Glutamatergic neuron (in vitro differentiated cells): ENCODE measurements at regions not wholly inside any gene's neighbourhood (a gene's known extent, or its start where the extent isn't known, plus 50 kb on each side); places are given as distances from the start of the nearest gene placed in this dataset.
A peak's percentile ranks its signal among the peaks of the same experiment; 100 is the strongest.
"Not testable (repeated sequence)": the region's sequence is repeated elsewhere in the genome, so short reads cannot be mapped to it uniquely, and the experiment has no call there.

ENCODE experiments used
- DNase-seq: peaks from one replicate; pipeline ENCODE4 v3.0.0; 2022
- H3K27ac Mint-ChIP-seq: one replicate; pipeline ENCODE4 v1.8.0; 2020; ENCODE audit warnings: mild to moderate bottlenecking, mixed read lengths, inconsistent platforms; ENCODE audit not compliant: unreplicated experiment
- H3K27me3 Mint-ChIP-seq: one replicate; pipeline ENCODE4 v1.8.0; 2020; ENCODE audit warnings: mild to moderate bottlenecking, moderate library complexity, mixed read lengths, inconsistent platforms; ENCODE audit not compliant: unreplicated experiment
- H3K36me3 Mint-ChIP-seq: one replicate; pipeline ENCODE4 v1.8.0; 2020; ENCODE audit warnings: mild to moderate bottlenecking, mixed read lengths, inconsistent platforms; ENCODE audit not compliant: unreplicated experiment
- H3K4me1 Mint-ChIP-seq: one replicate; pipeline ENCODE4 v1.8.0; 2020; ENCODE audit warnings: mild to moderate bottlenecking, low read depth, mixed read lengths, inconsistent platforms; ENCODE audit not compliant: unreplicated experiment
- H3K4me3 Mint-ChIP-seq: one replicate; pipeline ENCODE4 v1.8.0; 2020; ENCODE audit warnings: mild to moderate bottlenecking, mixed read lengths, inconsistent platforms; ENCODE audit not compliant: unreplicated experiment
- H3K9me3 Mint-ChIP-seq: one replicate; pipeline ENCODE4 v1.8.0; 2020; ENCODE audit warnings: mild to moderate bottlenecking, moderate library complexity, mixed read lengths, inconsistent platforms; ENCODE audit not compliant: unreplicated experiment
- TF ChIP-seq, protein P1 (sequence below): fragments of 200-600 bp; sonication (generic); IDR thresholded peaks from one replicate; pipeline ENCODE4 v1.5.0; 2021; ENCODE audit not compliant: partially characterized antibody, unreplicated experiment

DNA sequence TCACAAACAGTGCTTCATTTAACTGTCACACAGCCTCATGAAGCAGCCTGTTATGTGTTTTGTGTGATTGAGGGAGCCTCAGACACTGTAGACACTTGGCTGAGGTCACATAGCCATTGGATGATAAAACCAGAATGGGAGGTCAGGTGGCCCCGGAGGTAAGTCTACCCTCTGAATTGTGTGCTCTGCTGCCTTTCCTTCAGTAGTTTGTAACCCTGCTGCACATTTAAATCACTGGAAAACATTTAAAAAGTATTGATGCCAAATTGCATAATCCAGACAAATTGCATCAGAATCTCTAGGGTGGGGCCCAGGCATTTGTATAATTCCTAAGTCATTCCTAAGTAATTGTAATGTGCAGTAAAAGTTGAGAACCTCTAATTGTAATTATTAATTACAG lies 85.2 kb upstream of the ECI2 start:
- H3K27ac Mint-ChIP-seq = no peak overlapping the region
- TF ChIP-seq, protein P1, sequence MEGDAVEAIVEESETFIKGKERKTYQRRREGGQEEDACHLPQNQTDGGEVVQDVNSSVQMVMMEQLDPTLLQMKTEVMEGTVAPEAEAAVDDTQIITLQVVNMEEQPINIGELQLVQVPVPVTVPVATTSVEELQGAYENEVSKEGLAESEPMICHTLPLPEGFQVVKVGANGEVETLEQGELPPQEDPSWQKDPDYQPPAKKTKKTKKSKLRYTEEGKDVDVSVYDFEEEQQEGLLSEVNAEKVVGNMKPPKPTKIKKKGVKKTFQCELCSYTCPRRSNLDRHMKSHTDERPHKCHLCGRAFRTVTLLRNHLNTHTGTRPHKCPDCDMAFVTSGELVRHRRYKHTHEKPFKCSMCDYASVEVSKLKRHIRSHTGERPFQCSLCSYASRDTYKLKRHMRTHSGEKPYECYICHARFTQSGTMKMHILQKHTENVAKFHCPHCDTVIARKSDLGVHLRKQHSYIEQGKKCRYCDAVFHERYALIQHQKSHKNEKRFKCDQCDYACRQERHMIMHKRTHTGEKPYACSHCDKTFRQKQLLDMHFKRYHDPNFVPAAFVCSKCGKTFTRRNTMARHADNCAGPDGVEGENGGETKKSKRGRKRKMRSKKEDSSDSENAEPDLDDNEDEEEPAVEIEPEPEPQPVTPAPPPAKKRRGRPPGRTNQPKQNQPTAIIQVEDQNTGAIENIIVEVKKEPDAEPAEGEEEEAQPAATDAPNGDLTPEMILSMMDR = no peak
- H3K4me1 Mint-ChIP-seq = no peaks in the 10 kb centered on the region
- peaks cover 3% of the 10 kb centered on the region for H3K9me3 Mint-ChIP-seq
- DNase-seq = no peak
- H3K36me3 Mint-ChIP-seq = peaks cover 24% of the 10 kb centered on the region
- no peak overlapping the region for H3K4me3 Mint-ChIP-seq
- no peaks in the 10 kb centered on the region for H3K27me3 Mint-ChIP-seq

DNA sequence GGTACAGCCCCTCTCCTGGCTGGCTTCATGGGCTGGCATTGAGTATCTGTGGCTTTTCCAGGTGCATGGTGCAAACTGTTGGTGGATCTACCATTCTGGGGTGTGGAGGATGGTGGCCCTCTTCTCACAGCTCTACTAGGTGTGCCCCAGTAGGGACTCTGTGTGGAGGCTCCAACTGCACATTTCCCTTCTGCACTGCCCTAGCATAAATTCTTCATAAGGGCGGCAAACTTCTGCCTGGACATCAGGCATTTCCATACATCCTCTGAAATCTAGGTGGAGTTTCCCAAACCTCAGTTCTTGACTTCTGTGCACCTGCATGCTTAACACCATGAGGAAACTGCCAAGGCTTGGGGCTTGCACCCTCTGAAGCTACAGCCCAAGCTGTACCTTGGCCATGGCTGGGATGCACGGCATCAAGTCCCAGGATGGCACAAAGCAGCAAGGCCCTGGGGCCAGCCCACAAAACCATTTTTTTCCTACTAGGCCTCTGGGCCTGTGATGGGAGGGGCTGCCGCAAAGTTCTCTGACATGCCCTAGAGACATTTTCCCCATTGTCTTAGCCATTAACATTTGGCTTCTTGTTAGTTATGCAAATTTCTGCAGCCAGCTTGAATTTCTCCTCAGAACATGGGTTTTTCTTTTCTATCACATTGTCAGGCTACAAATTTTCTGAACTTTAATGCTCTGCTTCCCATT lies 83.4 kb upstream of the ECI2 start:
- H3K36me3 Mint-ChIP-seq = peaks cover 32% of the 10 kb centered on the region
- H3K9me3 Mint-ChIP-seq, H3K27ac Mint-ChIP-seq, DNase-seq, H3K27me3 Mint-ChIP-seq, H3K4me3 Mint-ChIP-seq, H3K4me1 Mint-ChIP-seq: not testable (repeated sequence)

DNA sequence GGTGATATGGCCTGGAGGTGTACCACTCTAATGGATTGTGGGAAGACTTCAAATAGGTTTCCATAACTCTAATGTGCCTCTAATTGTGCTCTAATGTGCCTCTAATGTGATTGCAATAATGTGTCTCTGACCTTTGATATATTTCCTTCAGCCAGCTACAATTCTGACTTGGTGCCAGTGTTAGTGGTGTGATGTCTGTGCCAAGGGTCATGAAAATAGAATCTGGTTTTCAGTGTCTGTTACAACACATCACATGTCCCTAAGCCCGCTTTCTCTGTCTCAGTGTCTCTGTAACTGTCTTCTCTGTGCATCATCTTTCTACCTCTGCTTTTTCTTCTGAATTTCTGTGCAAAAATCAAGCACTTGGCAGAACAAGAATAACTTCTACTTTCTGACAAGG lies 77.2 kb upstream of the ECI2 start:
- H3K4me1 Mint-ChIP-seq = peaks cover 15% of the 10 kb centered on the region
- H3K27me3 Mint-ChIP-seq = no peaks in the 10 kb centered on the region
- no peak overlapping the region for H3K4me3 Mint-ChIP-seq
- H3K36me3 Mint-ChIP-seq = peaks cover 33% of the 10 kb centered on the region
- DNase-seq = no peak
- TF ChIP-seq, protein P1 = no peak
- no peak overlapping the region for H3K27ac Mint-ChIP-seq
- H3K9me3 Mint-ChIP-seq = peaks cover 6% of the 10 kb centered on the region

DNA sequence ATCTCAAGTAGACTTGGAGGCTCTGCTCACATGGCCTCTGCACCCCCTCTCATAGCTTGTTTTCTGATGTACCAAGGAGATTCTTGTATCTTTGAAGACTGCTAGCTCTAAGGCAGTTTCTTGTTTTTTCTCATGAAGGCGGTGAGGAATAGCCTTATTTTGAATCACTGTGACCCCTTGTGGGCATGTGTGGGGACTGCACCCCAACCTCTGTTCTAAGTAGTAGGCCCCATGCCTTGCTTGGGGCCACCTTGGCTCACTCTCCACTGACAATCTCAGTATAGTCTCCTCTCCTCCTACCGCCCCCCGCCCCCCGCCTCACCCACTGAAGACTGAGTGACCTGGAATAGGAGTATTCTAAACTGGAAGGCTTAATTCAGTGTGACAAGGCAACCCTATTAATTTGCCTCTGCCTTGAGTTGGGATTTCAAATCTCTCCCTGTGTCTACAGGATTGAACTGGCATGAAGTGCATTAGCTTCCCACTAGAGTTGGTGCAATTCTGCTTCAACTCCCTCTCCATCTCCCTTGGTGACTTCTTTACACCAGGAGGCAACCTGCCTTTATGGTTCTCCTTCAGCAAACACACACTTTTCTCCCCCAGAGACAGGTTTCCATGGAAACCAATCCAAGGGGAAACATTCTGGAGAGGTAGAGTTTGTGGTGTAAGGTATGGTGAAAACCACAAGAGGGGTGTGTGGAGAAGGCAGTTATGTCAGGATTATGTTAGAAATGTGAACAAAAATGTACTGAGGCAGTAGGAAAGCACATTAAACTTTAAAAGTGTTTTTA lies 75.4 kb upstream of the ECI2 start:
- Mint-ChIP-seq H3K9me3 (peaks cover 7% of the 10 kb centered on the region), H3K4me1 (peaks cover 17% of the 10 kb centered on the region), H3K36me3 (peaks cover 26% of the 10 kb centered on the region), H3K4me3 (no peak overlapping the region), H3K27ac (no peak overlapping the region), H3K27me3 (no peaks in the 10 kb centered on the region)
- DNase-seq = peak; percentile 65
- TF ChIP-seq, protein P1 = peak; percentile 84

DNA sequence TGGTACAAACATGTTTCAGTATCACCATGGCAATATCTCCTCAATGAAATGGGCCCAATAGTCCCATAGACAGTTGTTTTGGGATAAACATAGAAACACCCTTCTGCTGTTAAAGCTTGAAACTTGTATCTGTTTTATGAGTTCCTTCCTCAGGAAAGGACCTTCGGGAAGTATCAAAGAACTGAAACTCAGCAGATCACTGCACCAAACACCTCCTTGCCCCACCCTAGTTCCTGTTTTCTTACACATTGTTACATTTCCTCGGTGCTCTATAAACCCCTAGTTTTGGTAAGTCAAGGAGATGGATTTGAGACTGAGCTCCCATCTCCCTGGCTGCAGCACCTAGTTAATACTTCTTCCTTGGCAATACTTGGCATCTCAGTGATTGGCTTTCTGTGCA lies 73.8 kb upstream of the ECI2 start:
- TF ChIP-seq, protein P1 = no peak
- H3K9me3 Mint-ChIP-seq = peaks cover 14% of the 10 kb centered on the region
- no peak overlapping the region for H3K27ac Mint-ChIP-seq
- H3K27me3 Mint-ChIP-seq = peaks cover 2% of the 10 kb centered on the region
- H3K4me1 Mint-ChIP-seq = peaks cover 17% of the 10 kb centered on the region
- H3K36me3 Mint-ChIP-seq = peaks cover 27% of the 10 kb centered on the region
- H3K4me3 Mint-ChIP-seq = no peak overlapping the region
- DNase-seq = no peak
